ENCODE measurements at regions not wholly inside any gene's neighbourhood (a gene's known extent, or its start where the extent isn't known, plus 50 kb on each side); places are given as distances from the start of the nearest gene placed in this dataset.

GRCh38 chr5:74442466-74442865 lies 198.1 kb downstream of the ENC1 start:
- TF ChIP-seq TAF1 (IDR thresholded peaks at IDR 0.05; ENCODE audit: borderline replicate concordance, low read depth, low read length) (no peak), POLR2A (IDR thresholded peaks at IDR 0.05; ENCODE audit: low read depth, low read length) (no peak)
